SK-N-MC (cell line): ENCODE measurements at regions not wholly inside any gene's neighbourhood (a gene's known extent, or its start where the extent isn't known, plus 50 kb on each side); places are given as distances from the start of the nearest gene placed in this dataset.

Experiments used
- DNase-seq: peaks from one replicate; pipeline ENCODE4 v3.0.0-alpha.2; 2011; ENCODE audit warnings: low read depth, low spot score
- H3K27ac ChIP-seq: fragments of 200-600 bp; sonication (generic); 2 replicates; pipeline ENCODE4 v1.5.1; 2016; ENCODE audit warnings: mixed run types
- H3K36me3 ChIP-seq: fragments of 200-600 bp; sonication (generic); 2 replicates; pipeline ENCODE4 v1.6.1; 2017; ENCODE audit warnings: antibody characterized with exemption, low read length, mixed read lengths; ENCODE audit not compliant: insufficient read depth
- H3K4me3 ChIP-seq: fragments of 200-600 bp; sonication (generic); 2 replicates; pipeline ENCODE4 v1.5.1; 2016
- H3K9ac ChIP-seq: fragments of 200-600 bp; sonication (generic); 2 replicates; pipeline ENCODE4 v1.8.0; 2017; ENCODE audit warnings: mixed run types, mixed read lengths; ENCODE audit not compliant: insufficient read length
- H3K9me3 ChIP-seq: fragments of 200-600 bp; sonication (generic); 2 replicates; pipeline ENCODE4 v1.6.1; 2017; ENCODE audit warnings: low read depth, mild to moderate bottlenecking, antibody characterized with exemption, low read length, moderate library complexity, mixed read lengths
- EZH2 ChIP-seq: fragments of 200-600 bp; sonication (generic); IDR thresholded peaks from one replicate; pipeline ENCODE4 v1.6.1; 2017; ENCODE audit warnings: antibody characterized with exemption
- FOXP2 ChIP-seq: optimal IDR thresholded peaks from 2 replicates; pipeline ENCODE3; 2011; ENCODE audit warnings: mild to moderate bottlenecking, moderate library complexity; ENCODE audit not compliant: insufficient read depth; ENCODE audit errors: extremely low read length, control extremely low read depth
- POLR2AphosphoS5 ChIP-seq: IDR thresholded peaks from 2 replicates; pipeline ENCODE4 v1.6.1; 2012; ENCODE audit warnings: mild to moderate bottlenecking, low read depth, low read length, borderline replicate concordance

- Histone ChIP-seq H3K9me3 (no peaks in the 10 kb centered on the region), H3K36me3 (no peaks in the 10 kb centered on the region), H3K4me3 (no peak overlapping the region), H3K27ac (no peak overlapping the region), H3K9ac (no peak overlapping the region)
- TF ChIP-seq FOXP2: no peak
- TF ChIP-seq POLR2AphosphoS5: no peak
- no peak for TF ChIP-seq EZH2
- DNase-seq: no peak
These were observed 271.1 kb downstream of the SAMD5 start for GRCh38 chr6:147779624-147780023.

- H3K4me3 ChIP-seq: peak overlapping the region; percentile 35
These were observed 273.8 kb downstream of the SAMD5 start for GRCh38 chr6:147782302-147782701.

GRCh38 chr6:147784371-147784770, 275.9 kb downstream of the SAMD5 start:
- H3K4me3 ChIP-seq: no peak overlapping the region
- no peak overlapping the region for H3K27ac ChIP-seq
- no peaks in the 10 kb centered on the region for H3K9me3 ChIP-seq
- H3K36me3 ChIP-seq: no peaks in the 10 kb centered on the region
- H3K9ac ChIP-seq: no peak overlapping the region
- TF ChIP-seq POLR2AphosphoS5 (no peak), EZH2 (no peak), FOXP2 (no peak)
- DNase-seq: no peak

More at GRCh38 chr6:147782302-147782701, 273.8 kb downstream of the SAMD5 start:
- Histone ChIP-seq H3K36me3 (no peaks in the 10 kb centered on the region), H3K27ac (peak overlapping the region; percentile 69), H3K9me3 (no peaks in the 10 kb centered on the region), H3K9ac (peak overlapping the region; percentile 29)
- no peak for DNase-seq
- TF ChIP-seq FOXP2 (no peak), POLR2AphosphoS5 (no peak), EZH2 (no peak)

GRCh38 chr6:147787417-147787816, 278.9 kb downstream of the SAMD5 start:
- DNase-seq: no peak
- no peak overlapping the region for H3K27ac ChIP-seq
- no peaks in the 10 kb centered on the region for H3K9me3 ChIP-seq
- H3K36me3 ChIP-seq: no peaks in the 10 kb centered on the region
- TF ChIP-seq FOXP2 (no peak), EZH2 (no peak), POLR2AphosphoS5 (no peak)
- no peak overlapping the region for H3K4me3 ChIP-seq
- H3K9ac ChIP-seq: no peak overlapping the region

GRCh38 chr6:147789430-147789947, 281.0 kb downstream of the SAMD5 start:
- TF ChIP-seq POLR2AphosphoS5 (no peak), FOXP2 (no peak), EZH2 (no peak)
- Histone ChIP-seq H3K36me3 (no peaks in the 10 kb centered on the region), H3K27ac (no peak overlapping the region), H3K9ac (no peak overlapping the region), H3K9me3 (no peaks in the 10 kb centered on the region), H3K4me3 (no peak overlapping the region)
- no peak for DNase-seq

GRCh38 chr6:147793871-147794643, 285.6 kb downstream of the SAMD5 start:
- H3K9ac ChIP-seq: no peak overlapping the region
- no peaks in the 10 kb centered on the region for H3K36me3 ChIP-seq
- TF ChIP-seq EZH2 (no peak), POLR2AphosphoS5 (no peak), FOXP2 (no peak)
- H3K27ac ChIP-seq: no peak overlapping the region
- H3K9me3 ChIP-seq: no peaks in the 10 kb centered on the region
- H3K4me3 ChIP-seq: no peak overlapping the region
- no peak for DNase-seq

GRCh38 chr6:147802459-147802858, 294.0 kb downstream of the SAMD5 start:
- Histone ChIP-seq H3K9me3 (no peaks in the 10 kb centered on the region), H3K36me3 (no peaks in the 10 kb centered on the region), H3K27ac (peak overlapping the region; percentile 39; the same call in 1 of the 2 replicates), H3K9ac (no peak overlapping the region), H3K4me3 (no peak overlapping the region)
- DNase-seq: no peak
- TF ChIP-seq EZH2 (no peak), POLR2AphosphoS5 (no peak), FOXP2 (no peak)

- no peak overlapping the region for H3K4me3 ChIP-seq
- no peak for DNase-seq
- H3K9me3 ChIP-seq: no peaks in the 10 kb centered on the region
- H3K9ac ChIP-seq: no peak overlapping the region
- no peak for TF ChIP-seq POLR2AphosphoS5
- TF ChIP-seq FOXP2: no peak
- no peak for TF ChIP-seq EZH2
- H3K36me3 ChIP-seq: no peaks in the 10 kb centered on the region
- no peak overlapping the region for H3K27ac ChIP-seq
These were observed 296.7 kb downstream of the SAMD5 start for GRCh38 chr6:147805155-147805554.

GRCh38 chr6:147806697-147807096, 298.2 kb downstream of the SAMD5 start:
- Histone ChIP-seq H3K9ac (no peak overlapping the region), H3K4me3 (no peak overlapping the region), H3K27ac (no peak overlapping the region), H3K36me3 (no peaks in the 10 kb centered on the region), H3K9me3 (no peaks in the 10 kb centered on the region)
- TF ChIP-seq EZH2: no peak
- no peak for TF ChIP-seq FOXP2
- no peak for DNase-seq
